ENCODE measurements at regions not wholly inside any gene's neighbourhood (a gene's known extent, or its start where the extent isn't known, plus 50 kb on each side); places are given as distances from the start of the nearest gene placed in this dataset.

- TF ChIP-seq, protein P1, sequence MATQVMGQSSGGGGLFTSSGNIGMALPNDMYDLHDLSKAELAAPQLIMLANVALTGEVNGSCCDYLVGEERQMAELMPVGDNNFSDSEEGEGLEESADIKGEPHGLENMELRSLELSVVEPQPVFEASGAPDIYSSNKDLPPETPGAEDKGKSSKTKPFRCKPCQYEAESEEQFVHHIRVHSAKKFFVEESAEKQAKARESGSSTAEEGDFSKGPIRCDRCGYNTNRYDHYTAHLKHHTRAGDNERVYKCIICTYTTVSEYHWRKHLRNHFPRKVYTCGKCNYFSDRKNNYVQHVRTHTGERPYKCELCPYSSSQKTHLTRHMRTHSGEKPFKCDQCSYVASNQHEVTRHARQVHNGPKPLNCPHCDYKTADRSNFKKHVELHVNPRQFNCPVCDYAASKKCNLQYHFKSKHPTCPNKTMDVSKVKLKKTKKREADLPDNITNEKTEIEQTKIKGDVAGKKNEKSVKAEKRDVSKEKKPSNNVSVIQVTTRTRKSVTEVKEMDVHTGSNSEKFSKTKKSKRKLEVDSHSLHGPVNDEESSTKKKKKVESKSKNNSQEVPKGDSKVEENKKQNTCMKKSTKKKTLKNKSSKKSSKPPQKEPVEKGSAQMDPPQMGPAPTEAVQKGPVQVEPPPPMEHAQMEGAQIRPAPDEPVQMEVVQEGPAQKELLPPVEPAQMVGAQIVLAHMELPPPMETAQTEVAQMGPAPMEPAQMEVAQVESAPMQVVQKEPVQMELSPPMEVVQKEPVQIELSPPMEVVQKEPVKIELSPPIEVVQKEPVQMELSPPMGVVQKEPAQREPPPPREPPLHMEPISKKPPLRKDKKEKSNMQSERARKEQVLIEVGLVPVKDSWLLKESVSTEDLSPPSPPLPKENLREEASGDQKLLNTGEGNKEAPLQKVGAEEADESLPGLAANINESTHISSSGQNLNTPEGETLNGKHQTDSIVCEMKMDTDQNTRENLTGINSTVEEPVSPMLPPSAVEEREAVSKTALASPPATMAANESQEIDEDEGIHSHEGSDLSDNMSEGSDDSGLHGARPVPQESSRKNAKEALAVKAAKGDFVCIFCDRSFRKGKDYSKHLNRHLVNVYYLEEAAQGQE (IDR thresholded peaks at IDR 0.05), result no peak
- TF ChIP-seq TAF1 (conservative IDR thresholded peaks at IDR 0.05) (no peak), RXRA (IDR thresholded peaks at IDR 0.05) (no peak), HNF4G (IDR thresholded peaks at IDR 0.05) (no peak), HNF4A (conservative IDR thresholded peaks at IDR 0.05) (no peak)
Measured at GRCh38 chr11:110991661-110992355, 253.7 kb upstream of the POU2AF2 start (continued).

DNA sequence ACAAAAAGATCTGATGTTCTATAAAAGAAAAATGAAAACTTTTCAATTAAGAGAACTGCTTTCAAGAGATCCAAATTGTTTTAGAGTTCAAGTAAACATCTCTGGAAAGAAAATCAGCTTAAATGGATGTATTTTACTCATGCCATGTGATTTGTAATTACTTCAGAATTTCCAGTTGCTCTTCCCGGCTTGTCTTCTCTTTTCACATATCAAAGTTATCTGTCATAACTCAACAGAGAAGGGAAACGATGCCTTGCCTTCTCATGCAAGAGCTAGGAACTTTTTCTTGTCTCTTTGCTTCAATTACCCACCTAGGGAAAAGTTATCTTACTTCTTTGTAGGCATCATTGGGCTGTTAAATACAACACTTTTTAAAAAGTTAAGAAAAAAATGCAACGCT lies 255.2 kb upstream of the POU2AF2 start:
- no peak for TF ChIP-seq FOXA1 (IDR thresholded peaks at IDR 0.05)
- TF ChIP-seq, protein P1 (IDR thresholded peaks at IDR 0.05), result no peak
- TF ChIP-seq YY1 (IDR thresholded peaks at IDR 0.05), result no peak
- no peaks in the 10 kb centered on the region for H3K9me3 ChIP-seq (ENCODE audit: control insufficient read depth in 4 of 4, low read length in 3 of 4)
- no peak for DNase-seq (ENCODE audit: low spot score)
- H3K9ac ChIP-seq (ENCODE audit: low read depth in 1 of 2, low read length in 2 of 2), result no peak overlapping the region
- H3K4me1 ChIP-seq (ENCODE audit: control insufficient read depth in 4 of 4, insufficient read depth in 4 of 4, low read length in 3 of 4), result peaks cover 0 to 8% (median 5%) of the 10 kb centered on the region in 4 donors
- H3K27ac ChIP-seq (ENCODE audit: low read depth in 1 of 2, low read length in 2 of 2), result no peak overlapping the region
- no peaks in the 10 kb centered on the region for H3K27me3 ChIP-seq (ENCODE audit: control insufficient read depth in 4 of 4, insufficient read depth in 4 of 4, low read length in 3 of 4)
- no peak overlapping the region for H3K4me3 ChIP-seq (ENCODE audit: low read depth in 1 of 3, low read length in 3 of 3)
- WGBS, result 82% methylated on average over 3 of the region's 3 CpGs
- H3K36me3 ChIP-seq (ENCODE audit: control insufficient read depth in 4 of 4, insufficient read depth in 3 of 4, low read depth in 1 of 4, low read length in 3 of 4), result no peaks in the 10 kb centered on the region

- Histone ChIP-seq H3K9me3 (ENCODE audit: control insufficient read depth in 4 of 4, low read length in 3 of 4) (no peaks in the 10 kb centered on the region), H3K9ac (ENCODE audit: low read depth in 1 of 2, low read length in 2 of 2) (no peak overlapping the region), H3K27me3 (ENCODE audit: control insufficient read depth in 4 of 4, insufficient read depth in 4 of 4, low read length in 3 of 4) (no peaks in the 10 kb centered on the region), H3K36me3 (ENCODE audit: control insufficient read depth in 4 of 4, insufficient read depth in 3 of 4, low read depth in 1 of 4, low read length in 3 of 4) (no peaks in the 10 kb centered on the region), H3K4me3 (ENCODE audit: low read depth in 1 of 3, low read length in 3 of 3) (no peak overlapping the region), H3K4me1 (ENCODE audit: control insufficient read depth in 4 of 4, insufficient read depth in 4 of 4, low read length in 3 of 4) (peaks cover 0 to 8% (median 5%) of the 10 kb centered on the region in 4 donors), H3K27ac (ENCODE audit: low read depth in 1 of 2, low read length in 2 of 2) (no peak overlapping the region)
- DNase-seq (ENCODE audit: low spot score), result no peak
- peak; percentile 85 for TF ChIP-seq YY1 (IDR thresholded peaks at IDR 0.05)
- TF ChIP-seq, protein P1 (IDR thresholded peaks at IDR 0.05), result peak; percentile 34
- peak; percentile 47 for TF ChIP-seq HNF4G (IDR thresholded peaks at IDR 0.05)
- TF ChIP-seq, protein P2, sequence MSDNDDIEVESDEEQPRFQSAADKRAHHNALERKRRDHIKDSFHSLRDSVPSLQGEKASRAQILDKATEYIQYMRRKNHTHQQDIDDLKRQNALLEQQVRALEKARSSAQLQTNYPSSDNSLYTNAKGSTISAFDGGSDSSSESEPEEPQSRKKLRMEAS (IDR thresholded peaks at IDR 0.05), result peak; percentile 83
- peak; percentile 68 to 85 for TF ChIP-seq JUND (IDR thresholded peaks at IDR 0.05)
- TF ChIP-seq RAD21 (IDR thresholded peaks at IDR 0.05), result peak; percentile 63
- TF ChIP-seq, protein P3, sequence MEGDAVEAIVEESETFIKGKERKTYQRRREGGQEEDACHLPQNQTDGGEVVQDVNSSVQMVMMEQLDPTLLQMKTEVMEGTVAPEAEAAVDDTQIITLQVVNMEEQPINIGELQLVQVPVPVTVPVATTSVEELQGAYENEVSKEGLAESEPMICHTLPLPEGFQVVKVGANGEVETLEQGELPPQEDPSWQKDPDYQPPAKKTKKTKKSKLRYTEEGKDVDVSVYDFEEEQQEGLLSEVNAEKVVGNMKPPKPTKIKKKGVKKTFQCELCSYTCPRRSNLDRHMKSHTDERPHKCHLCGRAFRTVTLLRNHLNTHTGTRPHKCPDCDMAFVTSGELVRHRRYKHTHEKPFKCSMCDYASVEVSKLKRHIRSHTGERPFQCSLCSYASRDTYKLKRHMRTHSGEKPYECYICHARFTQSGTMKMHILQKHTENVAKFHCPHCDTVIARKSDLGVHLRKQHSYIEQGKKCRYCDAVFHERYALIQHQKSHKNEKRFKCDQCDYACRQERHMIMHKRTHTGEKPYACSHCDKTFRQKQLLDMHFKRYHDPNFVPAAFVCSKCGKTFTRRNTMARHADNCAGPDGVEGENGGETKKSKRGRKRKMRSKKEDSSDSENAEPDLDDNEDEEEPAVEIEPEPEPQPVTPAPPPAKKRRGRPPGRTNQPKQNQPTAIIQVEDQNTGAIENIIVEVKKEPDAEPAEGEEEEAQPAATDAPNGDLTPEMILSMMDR (IDR thresholded peaks at IDR 0.05; ENCODE audit: low read depth, low read length, missing input control), result no peak
- TF ChIP-seq EGR1 (IDR thresholded peaks at IDR 0.05; ENCODE audit: low read depth in 2 of 2), result peak in 1 of 2 donors; percentile 67
- no peak for TF ChIP-seq TAF1 (conservative IDR thresholded peaks at IDR 0.05)
- TF ChIP-seq FOXA2 (IDR thresholded peaks at IDR 0.05), result peak; percentile 66
- TF ChIP-seq RXRA (IDR thresholded peaks at IDR 0.05), result peak; percentile 53 to 86
- TF ChIP-seq GABPA (IDR thresholded peaks at IDR 0.05 in 1 of 2, conservative IDR thresholded peaks at IDR 0.05 in 1 of 2), result peak in 1 of 2 donors; percentile 36
- peak; percentile 63 to 81 for TF ChIP-seq HNF4A (conservative IDR thresholded peaks at IDR 0.05)
- peak; percentile 73 for TF ChIP-seq FOXA1 (IDR thresholded peaks at IDR 0.05)
Measured at GRCh38 chr11:110989428-110990133, 255.9 kb upstream of the POU2AF2 start.
